ENCODE measurements at regions not wholly inside any gene's neighbourhood (a gene's known extent, or its start where the extent isn't known, plus 50 kb on each side); places are given as distances from the start of the nearest gene placed in this dataset.

DNA sequence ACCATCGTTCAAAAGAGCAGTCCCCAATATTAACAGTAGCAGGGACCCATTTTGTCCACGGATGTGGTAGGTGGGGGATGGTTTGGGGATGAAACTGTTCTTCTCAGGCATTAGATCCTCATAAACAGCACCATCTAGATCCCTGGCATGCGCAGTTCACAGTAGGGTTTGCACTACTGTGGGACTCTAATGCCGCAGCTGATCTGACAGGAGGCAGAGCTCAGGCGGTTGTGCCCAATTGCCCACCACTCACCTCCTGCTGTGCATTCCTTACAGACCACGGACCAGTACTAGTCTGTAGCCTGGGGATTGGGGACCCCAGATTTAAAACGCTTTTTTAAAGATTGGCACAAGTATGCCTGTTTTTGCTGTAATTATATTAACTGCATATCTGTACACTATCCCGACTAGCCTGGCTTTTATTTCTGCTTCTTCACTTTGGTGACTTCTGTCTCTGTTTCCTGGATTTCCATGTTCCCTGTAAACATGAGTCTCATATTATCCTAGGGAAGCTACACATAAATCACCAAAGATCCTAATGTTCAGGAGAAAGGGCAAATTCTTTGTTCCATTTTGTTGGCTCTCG is 163.3 kb upstream of the AKR1E2 start:
- H2AFZ ChIP-seq (ENCODE audit: low read length), result no peak overlapping the region

More for the DNA sequence above, 163.3 kb upstream of the AKR1E2 start:
- no peaks in the 10 kb centered on the region; the same call in 1 of the 2 replicates for H3K27me3 Mint-ChIP-seq (ENCODE audit: low read depth)
- no peak overlapping the region for H2BK12ac ChIP-seq (ENCODE audit: insufficient read length, low read depth, low read length)
- H4K20me1 ChIP-seq (ENCODE audit: control insufficient read depth, insufficient read depth, insufficient read length), result no peaks in the 10 kb centered on the region
- H3K4me2 ChIP-seq (ENCODE audit: insufficient read depth, insufficient read length, low read length), result no peak overlapping the region
- H2BK20ac ChIP-seq (ENCODE audit: low read depth, low read length, poor library complexity, severe bottlenecking), result no peak overlapping the region
- no peak overlapping the region for H3K27ac ChIP-seq (ENCODE audit: insufficient read length, low read depth, low read length)
- no peaks in the 10 kb centered on the region for H3K4me1 Mint-ChIP-seq
- H3K56ac ChIP-seq (ENCODE audit: insufficient read length, low read depth, low read length), result no peak overlapping the region
- no peak overlapping the region for H3K4ac ChIP-seq (ENCODE audit: low read depth, low read length)
- H3T11ph ChIP-seq (ENCODE audit: low read length), result no peak overlapping the region
- H3K36me3 Mint-ChIP-seq (ENCODE audit: insufficient read depth in 1 of 3, low read depth in 3 of 3), result no peaks in the 10 kb centered on the region
- H3K9me3 ChIP-seq (ENCODE audit: control insufficient read depth, low read depth, low read length), result no peaks in the 10 kb centered on the region
- H3K27me3 ChIP-seq (ENCODE audit: insufficient read depth, low read length), result no peaks in the 10 kb centered on the region
- H3K23me2 ChIP-seq (ENCODE audit: insufficient read length, low read depth, low read length, poor library complexity, severe bottlenecking), result no peaks in the 10 kb centered on the region
- H2AK5ac ChIP-seq (ENCODE audit: insufficient read length, low read length), result no peak overlapping the region
- no peaks in the 10 kb centered on the region for H3K9me3 Mint-ChIP-seq
- no peaks in the 10 kb centered on the region for H3K4me1 ChIP-seq (ENCODE audit: insufficient read depth, low read length)
- H4K5ac ChIP-seq (ENCODE audit: insufficient read length, low read depth, low read length), result no peak overlapping the region
- no peak for DNase-seq
- WGBS (ENCODE audit: extremely low coverage, insufficient read length, low lambda C conversion rate), result no CpG with 5 or more reads among the region's 9 CpGs
- no peaks in the 10 kb centered on the region for H3K79me1 ChIP-seq (ENCODE audit: insufficient read depth, low read depth, low read length, poor library complexity, severe bottlenecking)
- H2BK5ac ChIP-seq (ENCODE audit: insufficient read length, low read length), result no peak overlapping the region
- H3K27ac Mint-ChIP-seq, result no peak overlapping the region
- no peak overlapping the region for H3K18ac ChIP-seq (ENCODE audit: insufficient read length, low read depth, low read length)
- no peak overlapping the region for H3K9ac ChIP-seq (ENCODE audit: extremely low read depth, insufficient read length, low read length)
- H4K8ac ChIP-seq (replicated peaks; ENCODE audit: insufficient read length, low read depth, low read length), result no peak overlapping the region
- H3K23ac ChIP-seq (ENCODE audit: insufficient read length, low read depth, low read length), result no peak overlapping the region
- H3K4me3 Mint-ChIP-seq, result no peak overlapping the region
- no peaks in the 10 kb centered on the region for H3K79me2 ChIP-seq (ENCODE audit: insufficient read depth, low read length)
- no peak for TF ChIP-seq CTCF (conservative IDR thresholded peaks at IDR 0.05)
- H2BK120ac ChIP-seq (ENCODE audit: low read depth, low read length, poor library complexity, severe bottlenecking), result no peak overlapping the region
- no peak overlapping the region for H2BK15ac ChIP-seq (ENCODE audit: low read depth, low read length)
- no peak overlapping the region for H3K14ac ChIP-seq (ENCODE audit: insufficient read depth, low read length)
- H4K91ac ChIP-seq (ENCODE audit: insufficient read length, low read depth, low read length), result no peak overlapping the region
